Left ventricle myocardium inferior (tissue), 1 donor: ENCODE measurements at regions not wholly inside any gene's neighbourhood (a gene's known extent, or its start where the extent isn't known, plus 50 kb on each side); places are given as distances from the start of the nearest gene placed in this dataset.

Source experiments
- DNase-seq: peaks from one replicate; pipeline ENCODE4 v3.0.0-alpha.2; 2020
- H3K27ac ChIP-seq: fragments of 200-600 bp; replicated peaks from 2 replicates; pipeline ENCODE4 v1.8.0; 2021
- H3K27me3 ChIP-seq: fragments of 200-600 bp; 2 replicates; pipeline ENCODE4 v1.8.0; 2021; ENCODE audit warnings: low read depth
- H3K36me3 ChIP-seq: fragments of 200-600 bp; 2 replicates; pipeline ENCODE4 v1.8.0; 2021
- H3K4me1 ChIP-seq: fragments of 200-600 bp; 2 replicates; pipeline ENCODE4 v1.8.0; 2021
- H3K4me3 ChIP-seq: fragments of 200-600 bp; 2 replicates; pipeline ENCODE4 v1.8.0; 2021; ENCODE audit warnings: mild to moderate bottlenecking, moderate library complexity
- H3K9me3 ChIP-seq: fragments of 200-600 bp; replicated peaks from 2 replicates; pipeline ENCODE4 v1.8.0; 2021
- intact Hi-C: fragments of 100-400 bp; cut with micrococcal nuclease; formaldehyde crosslinking; loops from one replicate; pipeline ENCODE4 v1.11.0; 2022
- TF ChIP-seq, protein P1 (sequence below): fragments of 200-600 bp; IDR thresholded peaks from 2 replicates; pipeline ENCODE4 v1.8.0; 2021; ENCODE audit warnings: antibody characterized with exemption, mild to moderate bottlenecking, borderline replicate concordance
- donor health status: DM: no; HTN: yes; CAD: no; lungs with severe emphysema.

DNA sequence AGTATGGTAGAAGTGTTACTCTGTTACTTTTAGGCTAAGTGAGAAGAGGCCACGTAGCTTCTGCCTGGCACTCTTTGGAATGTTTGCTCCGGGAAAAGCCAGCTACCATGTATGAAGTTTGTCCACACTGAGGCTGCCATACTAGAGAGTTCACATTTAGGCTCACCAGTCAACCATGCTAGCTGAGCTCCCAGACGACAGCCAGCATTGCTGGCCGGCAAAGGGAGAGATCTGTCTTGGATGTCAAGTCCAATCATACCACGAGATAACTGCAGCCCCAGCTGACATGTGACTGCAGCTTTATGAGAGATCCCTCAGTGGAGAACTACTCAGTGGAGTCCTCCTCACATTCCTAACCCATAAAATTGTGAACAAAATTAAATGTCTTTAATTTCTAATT, 321.2 kb upstream of the F9 start:
- H3K4me3 ChIP-seq = no peak overlapping the region
- H3K9me3 ChIP-seq = no peaks in the 10 kb centered on the region
- H3K27me3 ChIP-seq = peaks cover 16% of the 10 kb centered on the region
- DNase-seq = no peak
- intact Hi-C loops = no loop called here
- H3K4me1 ChIP-seq = peaks cover 6% of the 10 kb centered on the region
- no peak overlapping the region for H3K27ac ChIP-seq
- no peaks in the 10 kb centered on the region for H3K36me3 ChIP-seq
- TF ChIP-seq, protein P1, sequence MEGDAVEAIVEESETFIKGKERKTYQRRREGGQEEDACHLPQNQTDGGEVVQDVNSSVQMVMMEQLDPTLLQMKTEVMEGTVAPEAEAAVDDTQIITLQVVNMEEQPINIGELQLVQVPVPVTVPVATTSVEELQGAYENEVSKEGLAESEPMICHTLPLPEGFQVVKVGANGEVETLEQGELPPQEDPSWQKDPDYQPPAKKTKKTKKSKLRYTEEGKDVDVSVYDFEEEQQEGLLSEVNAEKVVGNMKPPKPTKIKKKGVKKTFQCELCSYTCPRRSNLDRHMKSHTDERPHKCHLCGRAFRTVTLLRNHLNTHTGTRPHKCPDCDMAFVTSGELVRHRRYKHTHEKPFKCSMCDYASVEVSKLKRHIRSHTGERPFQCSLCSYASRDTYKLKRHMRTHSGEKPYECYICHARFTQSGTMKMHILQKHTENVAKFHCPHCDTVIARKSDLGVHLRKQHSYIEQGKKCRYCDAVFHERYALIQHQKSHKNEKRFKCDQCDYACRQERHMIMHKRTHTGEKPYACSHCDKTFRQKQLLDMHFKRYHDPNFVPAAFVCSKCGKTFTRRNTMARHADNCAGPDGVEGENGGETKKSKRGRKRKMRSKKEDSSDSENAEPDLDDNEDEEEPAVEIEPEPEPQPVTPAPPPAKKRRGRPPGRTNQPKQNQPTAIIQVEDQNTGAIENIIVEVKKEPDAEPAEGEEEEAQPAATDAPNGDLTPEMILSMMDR = no peak

DNA sequence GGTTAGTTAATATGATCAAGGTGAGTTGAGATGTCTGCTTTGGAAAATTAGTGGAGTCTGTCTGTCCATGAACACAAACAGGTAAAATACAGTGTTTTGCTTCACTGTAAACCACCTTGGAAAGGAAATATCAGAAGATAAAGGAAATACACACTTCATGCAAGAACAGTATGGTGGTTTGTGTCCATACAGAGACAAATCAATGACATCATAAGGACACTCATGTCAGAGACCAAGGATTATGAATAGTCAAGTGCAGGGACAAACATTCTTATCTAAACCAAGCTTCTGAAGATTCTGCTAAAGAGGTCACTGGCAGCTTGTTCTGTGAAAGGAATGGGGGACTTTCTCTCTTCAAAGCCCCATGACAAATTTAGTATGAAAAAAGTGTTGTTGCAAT, 322.9 kb upstream of the F9 start:
- Histone ChIP-seq H3K27me3 (peaks cover 33% of the 10 kb centered on the region), H3K4me3 (no peak overlapping the region), H3K27ac (no peak overlapping the region), H3K9me3 (no peaks in the 10 kb centered on the region), H3K4me1 (peaks cover 6% of the 10 kb centered on the region), H3K36me3 (no peaks in the 10 kb centered on the region)
- intact Hi-C loops = no loop called here
- no peak for DNase-seq
- TF ChIP-seq, protein P1 = no peak

- Histone ChIP-seq H3K36me3 (no peaks in the 10 kb centered on the region), H3K27me3 (peaks cover 34% of the 10 kb centered on the region), H3K4me3 (no peak overlapping the region), H3K4me1 (peaks cover 6% of the 10 kb centered on the region), H3K9me3 (no peaks in the 10 kb centered on the region), H3K27ac (no peak overlapping the region)
- intact Hi-C loops = no loop called here
- no peak for DNase-seq
- TF ChIP-seq, protein P1 = no peak
These were observed 323.6 kb upstream of the F9 start for GRCh38 chrX:139206914-139207313.

- H3K27me3 ChIP-seq = peaks cover 34% of the 10 kb centered on the region
- H3K36me3 ChIP-seq = no peaks in the 10 kb centered on the region
- no peak overlapping the region for H3K27ac ChIP-seq
- intact Hi-C loops = no loop called here
- H3K9me3 ChIP-seq = no peaks in the 10 kb centered on the region
- peaks cover 6% of the 10 kb centered on the region for H3K4me1 ChIP-seq
- H3K4me3 ChIP-seq = peak overlapping the region; percentile 65
- TF ChIP-seq, protein P1 = no peak
- peak; percentile 18 for DNase-seq
These were observed 325.5 kb upstream of the F9 start for GRCh38 chrX:139204898-139205667.

DNA sequence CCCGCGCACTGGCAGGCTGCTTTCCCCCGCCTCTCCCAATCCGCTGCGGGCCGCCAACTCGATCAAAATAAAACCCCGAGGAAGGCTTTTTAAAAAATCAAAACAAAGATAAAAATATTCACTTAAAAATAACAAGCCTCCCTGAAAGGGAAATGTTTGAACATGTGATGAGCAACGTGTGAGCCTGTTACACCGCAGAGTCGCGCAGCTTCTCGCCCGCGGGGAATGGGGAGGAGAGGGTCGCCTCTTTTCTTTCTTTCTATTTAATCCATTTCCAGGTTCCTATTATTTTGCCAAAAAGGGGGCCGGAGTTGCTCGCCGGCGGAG, 326.0 kb upstream of the F9 start:
- Histone ChIP-seq H3K4me3 (peak overlapping the region; percentile 65), H3K4me1 (peaks cover 6% of the 10 kb centered on the region), H3K36me3 (no peaks in the 10 kb centered on the region), H3K27ac (no peak overlapping the region), H3K9me3 (no peaks in the 10 kb centered on the region), H3K27me3 (peaks cover 34% of the 10 kb centered on the region)
- TF ChIP-seq, protein P1 = no peak
- intact Hi-C loops = no loop called here
- DNase-seq = no peak
